H1 (cell line): ENCODE measurements at regions not wholly inside any gene's neighbourhood (a gene's known extent, or its start where the extent isn't known, plus 50 kb on each side); places are given as distances from the start of the nearest gene placed in this dataset.

ENCODE experiments used
- CTCF ChIA-PET: fragments of 300-600 bp; sonication (Branson Sonifier 250); formaldehyde crosslinking; loops from one replicate; lab custom pipeline; 2021; ENCODE audit not compliant: partially characterized antibody; lab: Charles Lee
- POLR2A ChIA-PET: fragments of 300-600 bp; sonication (Branson Sonifier 250); formaldehyde crosslinking; loops from one replicate; lab custom pipeline; 2021; ENCODE audit warnings: inconsistent platforms; ENCODE audit not compliant: partially characterized antibody; lab: Charles Lee
- DNase-seq, 2 experiments: peaks; one replicate each; pipeline versions ENCODE4 v3.0.0 to v3.0.0-alpha.2; 2010 to 2022; ENCODE audit warnings: low spot score in 2 of 2, low read depth in 1 of 2, mixed read lengths in 1 of 2
- FAIRE-seq: peaks from 2 replicates; lab custom pipeline; 2011; peaks lifted over from hg19 to GRCh38; lab: Jason Lieb, UNC
- H2AFZ ChIP-seq: 2 replicates; pipeline ENCODE4 v1.8.1; 2012; ENCODE audit warnings: low read length, inconsistent platforms
- H2AK5ac ChIP-seq: 2 replicates; pipeline ENCODE4 v1.6.1; 2013; ENCODE audit warnings: low read depth, low read length
- H2BK120ac ChIP-seq: replicated peaks from 2 replicates; pipeline ENCODE3; 2013; ENCODE audit warnings: low read depth, low read length, inconsistent platforms
- H2BK12ac ChIP-seq: 2 replicates; pipeline ENCODE4 v1.6.1; 2013; ENCODE audit warnings: low read depth, low read length
- H2BK15ac ChIP-seq: 2 replicates; pipeline ENCODE4 v1.6.1; 2013; ENCODE audit warnings: low read length
- H2BK20ac ChIP-seq: 2 replicates; pipeline ENCODE4 v1.6.1; 2013; ENCODE audit warnings: low read length
- H2BK5ac ChIP-seq: 2 replicates; pipeline ENCODE4 v1.6.1; 2013; ENCODE audit warnings: low read depth, low read length
- H3K14ac ChIP-seq: 2 replicates; pipeline ENCODE4 v1.6.1; 2013; ENCODE audit warnings: inconsistent platforms; ENCODE audit not compliant: insufficient read length
- H3K18ac ChIP-seq: 2 replicates; pipeline ENCODE4 v1.6.1; 2013; ENCODE audit warnings: low read length; ENCODE audit errors: extremely low read depth
- H3K23ac ChIP-seq: 2 replicates; pipeline ENCODE4 v1.6.1; 2013; ENCODE audit warnings: inconsistent platforms; ENCODE audit not compliant: insufficient read length
- H3K23me2 ChIP-seq: 2 replicates; pipeline ENCODE4 v1.6.1; 2013; ENCODE audit warnings: low read depth, low read length
- H3K27ac ChIP-seq: 2 replicates; pipeline ENCODE4 v1.6.1; 2011; ENCODE audit warnings: low read depth, low read length, inconsistent platforms
- H3K27me3 ChIP-seq, 4 experiments: replicated peaks in 1 of 4; 1 replicate in 1 of 4; 2 replicates in 3 of 4; pipeline versions ENCODE4 v1.6.1 to v1.8.1; 2011 to 2013; ENCODE audit warnings: low read length in 3 of 4, mild to moderate bottlenecking in 3 of 4, inconsistent platforms in 2 of 4, mixed read lengths in 2 of 4, moderate library complexity in 1 of 4; ENCODE audit not compliant: control insufficient read depth in 3 of 4, insufficient read depth in 3 of 4; ENCODE audit errors: extremely low read depth in 1 of 4
- H3K36me3 ChIP-seq, 4 experiments: 2 replicates each; pipeline versions ENCODE4 v1.6.1 to v1.8.1; 2011 to 2013; ENCODE audit warnings: mild to moderate bottlenecking in 4 of 4, low read length in 3 of 4, moderate library complexity in 2 of 4, control low read depth in 1 of 4, inconsistent platforms in 1 of 4; ENCODE audit not compliant: insufficient read depth in 4 of 4, control insufficient read depth in 2 of 4
- H3K4ac ChIP-seq: replicated peaks from 2 replicates; pipeline ENCODE3; 2013; ENCODE audit warnings: low read length, low read depth, mixed read lengths, inconsistent platforms; ENCODE audit not compliant: insufficient read length
- H3K4me1 ChIP-seq, 4 experiments: replicated peaks in 1 of 4; 1 replicate in 1 of 4; 2 replicates in 3 of 4; pipeline versions ENCODE4 v1.6.1 to v1.8.1; 2011 to 2013; ENCODE audit warnings: low read length in 3 of 4, inconsistent platforms in 2 of 4, mixed read lengths in 1 of 4; ENCODE audit not compliant: insufficient read depth in 4 of 4, control insufficient read depth in 3 of 4
- H3K4me2 ChIP-seq, 2 experiments: 2 replicates each; pipeline versions ENCODE4 v1.6.1 to v1.8.1; 2011 to 2013; ENCODE audit warnings: low read depth in 2 of 2, low read length in 2 of 2, control low read depth in 1 of 2, inconsistent platforms in 1 of 2, mild to moderate bottlenecking in 1 of 2; ENCODE audit not compliant: insufficient read depth in 1 of 2
- H3K4me3 ChIP-seq, 4 experiments: fragments of 200-600, 300-600 bp in 1 of 4; sonication (generic), shearing (Covaris generic), sonication (Bioruptor Twin) in 1 of 4; 2 replicates each; pipeline versions ENCODE4 v1.5.1 to v1.8.1; 2011 to 2016; ENCODE audit warnings: low read length in 4 of 4, low read depth in 3 of 4, control low read depth in 2 of 4, inconsistent platforms in 2 of 4, mild to moderate bottlenecking in 2 of 4, mixed read lengths in 1 of 4, moderate library complexity in 1 of 4; ENCODE audit not compliant: insufficient read depth in 2 of 4; ENCODE audit errors: extremely low read depth in 1 of 4
- H3K56ac ChIP-seq: replicated peaks from 2 replicates; pipeline ENCODE3; 2013; ENCODE audit warnings: low read depth, mild to moderate bottlenecking, mixed read lengths, low read length, inconsistent platforms; ENCODE audit not compliant: insufficient read length
- H3K79me1 ChIP-seq: 2 replicates; pipeline ENCODE4 v1.6.1; 2013; ENCODE audit warnings: low read depth, low read length, control low read depth
- H3K79me2 ChIP-seq, 2 experiments: 2 replicates each; pipeline versions ENCODE4 v1.6.1 to v1.8.1; 2012 to 2013; ENCODE audit warnings: low read length in 2 of 2, mild to moderate bottlenecking in 2 of 2, inconsistent platforms in 1 of 2; ENCODE audit not compliant: insufficient read depth in 2 of 2, control insufficient read depth in 1 of 2
- H3K9ac ChIP-seq, 4 experiments: replicated peaks in 1 of 4; 1 replicate in 1 of 4; 2 replicates in 3 of 4; pipeline versions ENCODE4 v1.6.1 to v1.8.1; 2011 to 2013; ENCODE audit warnings: low read depth in 3 of 4, low read length in 3 of 4, control low read depth in 2 of 4, mild to moderate bottlenecking in 2 of 4, moderate library complexity in 2 of 4, inconsistent platforms in 1 of 4; ENCODE audit errors: extremely low read depth in 1 of 4
- H3K9me3 ChIP-seq, 2 experiments: 2 replicates each; pipeline versions ENCODE4 v1.6.1 to v1.8.1; 2012 to 2013; ENCODE audit warnings: mild to moderate bottlenecking in 2 of 2, moderate library complexity in 2 of 2, control low read depth in 1 of 2, inconsistent platforms in 1 of 2, low read depth in 1 of 2, low read length in 1 of 2, mixed read lengths in 1 of 2; ENCODE audit not compliant: insufficient read depth in 2 of 2
- H4K20me1 ChIP-seq, 2 experiments: replicated peaks in 1 of 2; 2 replicates each; pipeline versions ENCODE3 to v1.8.1; 2011 to 2013; ENCODE audit warnings: inconsistent platforms in 2 of 2, low read length in 2 of 2, mild to moderate bottlenecking in 1 of 2; ENCODE audit not compliant: insufficient read depth in 2 of 2, control insufficient read depth in 1 of 2
- H4K5ac ChIP-seq: 2 replicates; pipeline ENCODE4 v1.6.1; 2013; ENCODE audit warnings: low read length, low read depth, mixed read lengths, inconsistent platforms; ENCODE audit not compliant: insufficient read length
- H4K8ac ChIP-seq: 2 replicates; pipeline ENCODE4 v1.8.0; 2013; ENCODE audit warnings: mild to moderate bottlenecking, moderate library complexity, low read length, inconsistent platforms; ENCODE audit not compliant: insufficient read depth; ENCODE audit errors: extremely low read depth
- H4K91ac ChIP-seq: replicated peaks from 2 replicates; pipeline ENCODE3; 2013; ENCODE audit warnings: low read length, mixed read lengths, inconsistent platforms; ENCODE audit not compliant: insufficient read length
- CBX8 ChIP-seq: fragments of 300-800, 300-1000 bp; sonication (generic); IDR thresholded peaks from 2 replicates; pipeline ENCODE4 v1.7.1; 2016; ENCODE audit warnings: low read depth, low read length, borderline replicate concordance
- POLR2A ChIP-seq, 2 experiments: IDR thresholded peaks; 1 replicate in 1 of 2; 2 replicates in 1 of 2; pipeline ENCODE4 v1.6.1; 2011; ENCODE audit warnings: low read depth in 2 of 2, low read length in 2 of 2, mild to moderate bottlenecking in 2 of 2; ENCODE audit errors: control extremely low read depth in 1 of 2
- RAD21 ChIP-seq, 2 experiments: IDR thresholded peaks in 1 of 2; conservative IDR thresholded peaks in 1 of 2; 2 replicates each; pipeline ENCODE4 v1.6.1; 2011; ENCODE audit warnings: low read depth in 2 of 2, low read length in 2 of 2, improper control_type of control experiment in 1 of 2, inconsistent platforms in 1 of 2, mild to moderate bottlenecking in 1 of 2, moderate library complexity in 1 of 2
- WGBS, 2 experiments: shearing (Covaris generic) in 1 of 2; methylation state at CpG; one replicate each; pipeline versions ENCODE4 v1.1.6 to v1.1.7; 2013 to 2015; ENCODE audit warnings: low lambda C conversion rate in 2 of 2, mixed read lengths in 2 of 2, inconsistent platforms in 1 of 2, low coverage in 1 of 2, missing lambda C conversion rate in 1 of 2; ENCODE audit not compliant: insufficient replicate concordance in 2 of 2, insufficient coverage in 1 of 2, insufficient read length in 1 of 2; ENCODE audit errors: extremely low coverage in 1 of 2, missing lambda C conversion rate in 1 of 2; 5-methylcytosine and 5-hydroxymethylcytosine counted together
- TF ChIP-seq, protein P1 (sequence below), 3 experiments: IDR thresholded peaks; 1 replicate in 2 of 3; 2 replicates in 1 of 3; pipeline versions ENCODE4 v1.5.1 to v1.6.1; 2011; ENCODE audit warnings: low read length in 3 of 3, mild to moderate bottlenecking in 3 of 3, inconsistent platforms in 2 of 3, low read depth in 1 of 3, moderate library complexity in 1 of 3; ENCODE audit not compliant: insufficient read depth in 1 of 3; ENCODE audit errors: control extremely low read depth in 1 of 3
- TF ChIP-seq, protein P2 (sequence below): IDR thresholded peaks from 2 replicates; pipeline ENCODE4 v1.6.1; 2012; ENCODE audit warnings: low read length, inconsistent platforms

DNA sequence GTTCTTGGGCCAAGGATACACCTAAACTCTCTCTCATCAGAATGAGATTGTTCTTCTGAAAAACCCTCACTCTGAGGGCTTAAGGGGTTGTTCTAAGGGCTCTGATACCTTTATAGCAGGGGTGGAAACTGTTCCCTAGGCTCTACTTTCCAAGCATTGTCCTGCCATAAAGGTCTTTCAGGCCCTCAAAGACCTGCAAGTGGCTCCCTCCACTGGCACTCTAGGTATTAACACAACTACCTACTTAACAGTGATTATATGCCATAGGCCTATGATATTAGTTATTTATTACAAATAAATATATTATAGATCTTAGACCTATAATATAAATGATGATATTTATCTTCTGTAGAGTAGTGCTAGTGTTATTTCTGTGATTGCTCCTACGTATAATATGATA is 473.7 kb upstream of the RPS6KA3 start:
- 73% methylated on average over 1 of the region's 1 CpG; no CpG with 5 or more reads in 1 of the 2 experiments for WGBS, 2 experiments
- Histone ChIP-seq H3K23me2 (no peaks in the 10 kb centered on the region), H4K8ac (no peak overlapping the region), H2BK120ac (no peak overlapping the region), H3K36me3 (no peaks in the 10 kb centered on the region), H3K9me3 (no peaks in the 10 kb centered on the region), H3K4me2 (no peak overlapping the region), H3K27me3 (no peaks in the 10 kb centered on the region), H2BK12ac (no peak overlapping the region), H3K9ac (no peak overlapping the region), H3K4me3 (no peak overlapping the region), H3K14ac (no peak overlapping the region), H3K56ac (no peak overlapping the region), H2BK15ac (no peak overlapping the region), H4K20me1 (no peaks in the 10 kb centered on the region), H2AFZ (no peak overlapping the region), H3K23ac (no peak overlapping the region), H2BK5ac (no peak overlapping the region), H4K91ac (no peak overlapping the region), H3K4me1 (no peaks in the 10 kb centered on the region), H3K27ac (no peak overlapping the region), H2BK20ac (no peak overlapping the region), H2AK5ac (no peak overlapping the region), H3K79me1 (no peaks in the 10 kb centered on the region), H3K79me2 (no peaks in the 10 kb centered on the region), H3K4ac (no peak overlapping the region), H4K5ac (no peak overlapping the region), H3K18ac (no peak overlapping the region)
- CTCF ChIA-PET, result interaction anchor here (1.6 to 2.5 kb wide), 2 partner anchors 132 to 211 kb away, joined by 4 to 11 read pairs; no protein-coding TSS in a partner anchor
- POLR2A ChIA-PET, result no interaction called here
- FAIRE-seq (no peak), DNase-seq (no peak)
- TF ChIP-seq CBX8 (no peak), RAD21 (IDR thresholded peaks at IDR 0.05 in 1 of 2, conservative IDR thresholded peaks at IDR 0.05 in 1 of 2; ENCODE audit: low read depth in 2 of 2, low read length in 2 of 2) (peak; percentile 59 to 68), POLR2A (IDR thresholded peaks at IDR 0.05; ENCODE audit: control extremely low read depth in 1 of 2, low read depth in 2 of 2, low read length in 2 of 2) (no peak)
- TF ChIP-seq, protein P1, sequence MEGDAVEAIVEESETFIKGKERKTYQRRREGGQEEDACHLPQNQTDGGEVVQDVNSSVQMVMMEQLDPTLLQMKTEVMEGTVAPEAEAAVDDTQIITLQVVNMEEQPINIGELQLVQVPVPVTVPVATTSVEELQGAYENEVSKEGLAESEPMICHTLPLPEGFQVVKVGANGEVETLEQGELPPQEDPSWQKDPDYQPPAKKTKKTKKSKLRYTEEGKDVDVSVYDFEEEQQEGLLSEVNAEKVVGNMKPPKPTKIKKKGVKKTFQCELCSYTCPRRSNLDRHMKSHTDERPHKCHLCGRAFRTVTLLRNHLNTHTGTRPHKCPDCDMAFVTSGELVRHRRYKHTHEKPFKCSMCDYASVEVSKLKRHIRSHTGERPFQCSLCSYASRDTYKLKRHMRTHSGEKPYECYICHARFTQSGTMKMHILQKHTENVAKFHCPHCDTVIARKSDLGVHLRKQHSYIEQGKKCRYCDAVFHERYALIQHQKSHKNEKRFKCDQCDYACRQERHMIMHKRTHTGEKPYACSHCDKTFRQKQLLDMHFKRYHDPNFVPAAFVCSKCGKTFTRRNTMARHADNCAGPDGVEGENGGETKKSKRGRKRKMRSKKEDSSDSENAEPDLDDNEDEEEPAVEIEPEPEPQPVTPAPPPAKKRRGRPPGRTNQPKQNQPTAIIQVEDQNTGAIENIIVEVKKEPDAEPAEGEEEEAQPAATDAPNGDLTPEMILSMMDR (IDR thresholded peaks at IDR 0.05; ENCODE audit: control extremely low read depth in 1 of 3, insufficient read depth in 1 of 3, low read depth in 1 of 3, low read length in 3 of 3), result peak in 2 of 3 experiments; percentile 28 to 31; a peak in 2 of 4 replicates
- TF ChIP-seq, protein P2, sequence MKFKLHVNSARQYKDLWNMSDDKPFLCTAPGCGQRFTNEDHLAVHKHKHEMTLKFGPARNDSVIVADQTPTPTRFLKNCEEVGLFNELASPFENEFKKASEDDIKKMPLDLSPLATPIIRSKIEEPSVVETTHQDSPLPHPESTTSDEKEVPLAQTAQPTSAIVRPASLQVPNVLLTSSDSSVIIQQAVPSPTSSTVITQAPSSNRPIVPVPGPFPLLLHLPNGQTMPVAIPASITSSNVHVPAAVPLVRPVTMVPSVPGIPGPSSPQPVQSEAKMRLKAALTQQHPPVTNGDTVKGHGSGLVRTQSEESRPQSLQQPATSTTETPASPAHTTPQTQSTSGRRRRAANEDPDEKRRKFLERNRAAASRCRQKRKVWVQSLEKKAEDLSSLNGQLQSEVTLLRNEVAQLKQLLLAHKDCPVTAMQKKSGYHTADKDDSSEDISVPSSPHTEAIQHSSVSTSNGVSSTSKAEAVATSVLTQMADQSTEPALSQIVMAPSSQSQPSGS, result no peak
